Fibroblast of mammary gland (primary cell): ENCODE measurements at regions not wholly inside any gene's neighbourhood (a gene's known extent, or its start where the extent isn't known, plus 50 kb on each side); places are given as distances from the start of the nearest gene placed in this dataset.

Source experiments
- DNase-seq: peaks from one replicate; pipeline ENCODE4 v3.0.0-alpha.2; 2010; ENCODE audit warnings: low read depth
- H3K4me3 ChIP-seq: 2 replicates; pipeline ENCODE4 v1.5.1; 2011; ENCODE audit warnings: low read depth, mild to moderate bottlenecking, low read length, moderate library complexity; ENCODE audit not compliant: control insufficient read depth
- TF ChIP-seq, protein P1 (sequence below): conservative IDR thresholded peaks from 2 replicates; pipeline ENCODE4 v1.5.1; 2011; ENCODE audit warnings: low read depth, low read length, inconsistent platforms; ENCODE audit not compliant: control insufficient read depth, insufficient read depth

DNA sequence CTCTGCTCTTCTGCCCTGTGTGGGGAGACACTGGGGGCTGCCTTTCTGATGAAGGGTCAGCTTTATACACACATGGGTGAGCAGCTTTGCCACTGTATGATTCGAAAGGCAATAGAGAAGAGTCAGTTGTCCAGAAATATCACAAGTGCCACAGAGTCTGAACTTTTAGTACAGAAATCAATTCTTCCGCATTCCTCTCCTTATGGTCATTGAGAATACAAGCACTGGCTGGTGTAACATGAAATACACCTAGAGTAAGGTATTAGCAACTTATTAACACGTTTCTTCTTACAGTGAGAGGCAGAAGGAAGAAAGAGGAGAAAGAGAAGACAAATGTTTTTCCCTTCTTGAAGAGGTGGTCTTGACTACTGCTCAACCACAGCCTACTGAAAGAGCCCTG, 579.2 kb downstream of the ZEB2 start:
- TF ChIP-seq, protein P1, sequence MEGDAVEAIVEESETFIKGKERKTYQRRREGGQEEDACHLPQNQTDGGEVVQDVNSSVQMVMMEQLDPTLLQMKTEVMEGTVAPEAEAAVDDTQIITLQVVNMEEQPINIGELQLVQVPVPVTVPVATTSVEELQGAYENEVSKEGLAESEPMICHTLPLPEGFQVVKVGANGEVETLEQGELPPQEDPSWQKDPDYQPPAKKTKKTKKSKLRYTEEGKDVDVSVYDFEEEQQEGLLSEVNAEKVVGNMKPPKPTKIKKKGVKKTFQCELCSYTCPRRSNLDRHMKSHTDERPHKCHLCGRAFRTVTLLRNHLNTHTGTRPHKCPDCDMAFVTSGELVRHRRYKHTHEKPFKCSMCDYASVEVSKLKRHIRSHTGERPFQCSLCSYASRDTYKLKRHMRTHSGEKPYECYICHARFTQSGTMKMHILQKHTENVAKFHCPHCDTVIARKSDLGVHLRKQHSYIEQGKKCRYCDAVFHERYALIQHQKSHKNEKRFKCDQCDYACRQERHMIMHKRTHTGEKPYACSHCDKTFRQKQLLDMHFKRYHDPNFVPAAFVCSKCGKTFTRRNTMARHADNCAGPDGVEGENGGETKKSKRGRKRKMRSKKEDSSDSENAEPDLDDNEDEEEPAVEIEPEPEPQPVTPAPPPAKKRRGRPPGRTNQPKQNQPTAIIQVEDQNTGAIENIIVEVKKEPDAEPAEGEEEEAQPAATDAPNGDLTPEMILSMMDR, result no peak
- DNase-seq, result no peak
- no peak overlapping the region for H3K4me3 ChIP-seq

DNA sequence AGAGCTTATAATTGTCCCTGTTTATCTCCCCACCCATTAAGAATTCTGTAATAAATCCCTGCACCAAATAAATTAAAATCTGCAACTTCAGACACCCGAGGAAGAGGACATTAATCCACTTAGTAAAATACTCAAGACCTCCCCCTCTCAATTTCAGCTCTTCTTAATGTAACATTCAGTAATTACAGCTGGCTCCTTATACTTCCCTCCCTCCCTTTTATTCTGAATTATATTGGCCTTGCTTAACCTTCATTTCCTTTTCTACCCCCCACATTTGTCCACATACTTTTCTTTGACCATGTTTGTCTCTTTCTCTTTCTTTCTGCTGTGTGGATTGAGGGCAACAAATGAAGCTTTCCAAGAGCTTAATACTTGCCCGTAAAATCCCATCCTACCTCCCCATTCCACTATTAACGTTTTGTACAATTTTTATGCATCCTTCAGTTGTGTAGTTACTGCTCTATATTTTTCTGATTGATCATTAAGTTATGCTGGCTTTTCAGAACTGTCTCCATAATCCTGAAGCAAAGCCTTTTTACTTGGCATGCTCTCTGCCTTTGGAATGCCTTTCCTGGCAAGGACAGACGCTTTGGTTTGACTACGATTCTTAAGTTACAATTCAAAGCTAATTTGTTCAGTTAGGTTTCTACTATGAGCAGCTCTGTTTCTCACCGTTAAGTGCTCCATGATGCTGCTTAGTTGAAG, 580.1 kb downstream of the ZEB2 start:
- H3K4me3 ChIP-seq, result no peak overlapping the region
- TF ChIP-seq, protein P1, result no peak
- peak; percentile 34 for DNase-seq

DNA sequence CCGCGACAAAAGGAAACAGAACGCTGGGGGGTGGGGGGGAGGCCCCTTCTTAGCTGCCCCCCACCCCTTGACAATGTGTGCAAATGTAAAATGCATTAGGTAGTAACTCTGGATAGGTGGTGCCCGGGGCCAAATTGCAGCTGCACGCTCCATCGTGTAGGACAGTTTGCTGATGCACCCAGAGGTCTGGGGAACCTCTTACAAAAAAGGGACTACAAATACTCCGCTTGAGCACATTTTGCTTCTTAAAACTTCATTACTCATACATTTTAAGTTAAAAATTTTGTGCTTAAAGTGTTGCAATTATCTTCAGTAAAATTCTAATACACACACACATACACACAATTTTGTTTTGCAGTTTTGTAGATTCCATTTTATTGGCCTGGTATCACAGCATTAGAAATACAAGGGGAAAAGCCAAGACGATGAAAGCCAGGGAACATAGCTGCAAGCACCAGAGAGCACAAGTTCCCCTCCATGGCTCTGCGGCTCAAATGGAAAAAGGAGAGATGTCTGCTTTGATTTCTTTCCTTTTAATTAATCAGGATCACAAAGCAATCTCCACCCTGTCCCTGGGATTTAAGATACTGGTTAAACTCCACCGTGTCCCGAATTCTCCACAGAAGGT, 582.1 kb downstream of the ZEB2 start:
- H3K4me3 ChIP-seq, result peak overlapping the region; percentile 43
- no peak for DNase-seq
- TF ChIP-seq, protein P1, result no peak

DNA sequence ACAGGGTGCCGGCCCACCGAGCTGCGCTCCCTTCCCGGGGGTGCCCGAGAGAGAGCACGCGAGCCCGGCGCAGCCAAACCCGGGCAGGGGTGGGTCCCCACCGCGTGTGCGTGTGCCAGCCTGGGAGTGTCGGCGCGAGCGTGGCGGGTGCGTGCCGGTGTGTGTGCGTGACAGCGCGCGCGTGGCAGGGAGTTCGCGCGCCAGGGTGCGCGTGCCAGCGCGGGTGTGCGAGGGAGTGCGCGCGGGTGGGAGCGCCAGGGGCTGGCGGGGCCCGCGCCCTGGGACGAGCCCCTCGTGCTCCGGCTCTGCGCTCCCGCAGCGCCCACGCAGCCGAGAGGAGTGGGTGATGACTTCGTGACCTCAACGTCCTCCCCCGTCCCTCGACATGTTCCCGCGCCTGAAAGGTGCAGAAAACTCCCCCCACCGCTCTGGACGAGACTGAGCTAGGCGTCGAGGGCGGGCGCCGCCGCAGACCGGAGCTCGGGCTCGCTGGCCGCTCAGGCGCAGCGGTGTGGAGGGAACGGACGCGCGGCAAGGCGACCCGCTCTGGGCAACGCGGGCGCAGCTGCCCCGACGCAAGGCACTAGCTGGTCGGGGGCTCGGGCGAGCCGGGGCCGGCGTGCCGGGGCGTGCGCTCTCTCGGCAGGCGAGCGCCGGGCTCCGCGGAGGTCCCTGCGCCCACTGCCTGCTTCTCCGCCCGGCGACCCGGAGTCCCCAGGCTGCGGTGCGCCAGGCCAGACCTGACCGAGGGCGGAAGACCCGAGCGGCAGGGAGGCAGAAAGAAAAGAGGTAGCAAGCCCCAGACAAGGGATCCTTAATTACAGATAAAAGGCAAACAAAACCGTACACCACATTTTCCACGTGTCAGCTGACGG, 582.8 kb downstream of the ZEB2 start:
- H3K4me3 ChIP-seq, result peak overlapping the region; percentile 44
- DNase-seq, result peak; percentile 30
- TF ChIP-seq, protein P1, result no peak

DNA sequence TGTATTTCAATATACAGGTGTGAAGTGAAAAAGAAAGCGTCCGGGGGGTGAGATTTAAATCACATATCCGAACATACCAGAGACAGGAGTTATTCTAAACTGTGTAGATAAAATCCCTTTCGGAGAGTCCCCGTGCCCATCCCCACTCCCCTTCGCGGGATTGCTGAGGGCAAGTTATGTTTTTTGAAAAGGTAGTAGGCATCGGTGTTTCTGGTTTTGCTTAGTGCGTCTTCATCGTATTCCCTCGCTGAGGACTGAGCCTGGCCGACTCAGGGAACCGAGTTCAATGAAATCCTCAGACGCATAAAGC, 583.4 kb downstream of the ZEB2 start:
- TF ChIP-seq, protein P1, result no peak
- peak overlapping the region; percentile 44 for H3K4me3 ChIP-seq
- peak; percentile 11 for DNase-seq

DNA sequence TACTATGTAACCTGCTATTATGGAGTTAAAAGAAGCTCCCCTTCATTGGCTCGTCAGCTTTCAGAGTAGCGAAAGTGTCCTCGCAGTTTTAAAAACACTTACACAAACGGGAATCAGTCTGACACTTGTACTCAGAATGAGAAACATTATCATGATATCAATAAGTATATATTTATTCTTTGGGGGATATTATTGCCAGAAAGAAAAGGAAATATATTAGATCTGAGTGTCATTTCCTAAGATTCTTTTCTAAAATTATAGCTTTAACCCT, 584.5 kb downstream of the ZEB2 start:
- TF ChIP-seq, protein P1, result no peak
- no peak overlapping the region for H3K4me3 ChIP-seq

More for the DNA sequence above, 584.5 kb downstream of the ZEB2 start:
- no peak for DNase-seq
